Esophagus muscularis mucosa (tissue), 4 donors: ENCODE measurements at regions not wholly inside any gene's neighbourhood (a gene's known extent, or its start where the extent isn't known, plus 50 kb on each side); places are given as distances from the start of the nearest gene placed in this dataset.
A peak's percentile ranks its signal among the peaks of the same experiment; 100 is the strongest.
"Not testable (repeated sequence)": the region's sequence is repeated elsewhere in the genome, so short reads cannot be mapped to it uniquely, and the experiment has no call there.

Experiments
- DNase-seq: peaks from one replicate; pipeline ENCODE4 v3.0.0-alpha.2; 2017; ENCODE audit errors: extremely low spot score
- H3K27ac ChIP-seq, 4 donors: fragments of 200-600 bp; sonication (generic); replicated peaks in 1 of 4; 1 replicate in 3 of 4; 2 replicates in 1 of 4; pipeline ENCODE4 v1.5.1; 2016 to 2019; ENCODE audit warnings: mild to moderate bottlenecking in 1 of 4
- H3K27me3 ChIP-seq, 4 donors: fragments of 200-600 bp; sonication (generic); one replicate each; pipeline versions ENCODE4 v1.5.1 to v1.6.0; 2016 to 2019
- H3K36me3 ChIP-seq, 4 donors: fragments of 200-600 bp; sonication (generic); one replicate each; pipeline ENCODE4 v1.5.1; 2016 to 2019
- H3K4me1 ChIP-seq, 4 donors: fragments of 200-600 bp; sonication (generic); one replicate each; pipeline ENCODE4 v1.5.1; 2016 to 2019
- H3K4me3 ChIP-seq, 4 donors: fragments of 200-600 bp; sonication (generic); 1 replicate in 2 of 4; 2 replicates in 2 of 4; pipeline ENCODE4 v1.5.1; 2016 to 2019; ENCODE audit warnings: mild to moderate bottlenecking in 4 of 4, moderate library complexity in 1 of 4
- H3K9me3 ChIP-seq, 4 donors: fragments of 200-600 bp; sonication (generic); 1 replicate in 3 of 4; 2 replicates in 1 of 4; pipeline ENCODE4 v1.5.1; 2016 to 2019
- CTCF ChIP-seq, 3 experiments: fragments of 200-600 bp in 2 of 3; fragments of 450-650 bp in 1 of 3; sonication (generic) in 2 of 3; IDR thresholded peaks; one replicate each; pipeline ENCODE4 v1.5.1; 2017 to 2019; ENCODE audit warnings: antibody characterized with exemption in 3 of 3, mild to moderate bottlenecking in 2 of 3, moderate library complexity in 1 of 3
- EP300 ChIP-seq: sonication (generic); formaldehyde crosslinking; IDR thresholded peaks from one replicate; pipeline ENCODE4 v1.6.1; 2017; ENCODE audit warnings: antibody characterized with exemption
- POLR2A ChIP-seq: fragments of 450-650 bp; IDR thresholded peaks from one replicate; pipeline ENCODE4 v1.6.1; 2017; ENCODE audit warnings: antibody characterized with exemption, moderate library complexity, mild to moderate bottlenecking, low read depth
- POLR2AphosphoS5 ChIP-seq, 2 donors: sonication (generic); formaldehyde crosslinking; IDR thresholded peaks; one replicate each; pipeline ENCODE4 v1.6.1; 2017; ENCODE audit warnings: antibody characterized with exemption in 2 of 2
- WGBS: methylation state at CpG from one replicate; pipeline ENCODE4 v1.1.5; 2018; 5-methylcytosine and 5-hydroxymethylcytosine counted together
- intact Hi-C: fragments of 100-400 bp; cut with DNase I; formaldehyde crosslinking; loops from one replicate; pipeline ENCODE4 v1.15.1; 2023

- Histone ChIP-seq H3K4me3 (no peak overlapping the region), H3K4me1 (no peaks in the 10 kb centered on the region), H3K27me3 (peaks cover 0 to 17% (median 0%) of the 10 kb centered on the region in 4 donors), H3K36me3 (no peaks in the 10 kb centered on the region), H3K27ac (no peak overlapping the region), H3K9me3 (no peaks in the 10 kb centered on the region)
- 94% methylated on average over 4 of the region's 4 CpGs for WGBS
- DNase-seq: no peak
- no peak for TF ChIP-seq EP300
- TF ChIP-seq POLR2A: no peak
- no peak for TF ChIP-seq POLR2AphosphoS5 (IDR thresholded peaks at IDR 0.05)
- TF ChIP-seq CTCF (IDR thresholded peaks at IDR 0.05): no peak
- intact Hi-C loops: no loop called here
Observed at GRCh38 chr21:35164380-35164779, 115.3 kb upstream of the RUNX1 start.

DNA sequence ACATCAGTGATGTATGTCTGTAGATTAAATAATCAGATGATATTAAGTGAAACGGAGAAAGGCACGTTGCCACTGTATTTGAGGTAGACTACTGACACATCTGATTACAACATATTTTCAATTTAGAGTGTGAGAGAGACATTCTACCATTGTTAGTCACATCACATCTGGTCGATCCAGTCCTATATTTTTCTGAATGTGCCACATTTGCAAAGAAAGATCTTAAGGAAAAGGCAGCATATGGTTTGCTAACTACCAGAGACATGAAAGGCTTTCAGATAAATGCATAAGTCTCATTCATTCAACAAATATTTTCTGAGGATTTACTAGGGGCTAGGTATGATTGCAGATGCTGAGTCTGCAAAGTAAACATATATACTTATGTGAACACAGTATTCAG lies 114.3 kb upstream of the RUNX1 start:
- Histone ChIP-seq H3K4me3 (no peak overlapping the region), H3K36me3 (no peaks in the 10 kb centered on the region), H3K4me1 (no peaks in the 10 kb centered on the region), H3K9me3 (no peaks in the 10 kb centered on the region), H3K27me3 (peaks cover 0 to 17% (median 0%) of the 10 kb centered on the region in 4 donors), H3K27ac (no peak overlapping the region)
- intact Hi-C loops: no loop called here
- TF ChIP-seq POLR2AphosphoS5 (IDR thresholded peaks at IDR 0.05) (no peak), POLR2A (no peak), EP300 (no peak), CTCF (IDR thresholded peaks at IDR 0.05) (no peak)
- no peak for DNase-seq
- 90% methylated on average over 3 of the region's 3 CpGs for WGBS

DNA sequence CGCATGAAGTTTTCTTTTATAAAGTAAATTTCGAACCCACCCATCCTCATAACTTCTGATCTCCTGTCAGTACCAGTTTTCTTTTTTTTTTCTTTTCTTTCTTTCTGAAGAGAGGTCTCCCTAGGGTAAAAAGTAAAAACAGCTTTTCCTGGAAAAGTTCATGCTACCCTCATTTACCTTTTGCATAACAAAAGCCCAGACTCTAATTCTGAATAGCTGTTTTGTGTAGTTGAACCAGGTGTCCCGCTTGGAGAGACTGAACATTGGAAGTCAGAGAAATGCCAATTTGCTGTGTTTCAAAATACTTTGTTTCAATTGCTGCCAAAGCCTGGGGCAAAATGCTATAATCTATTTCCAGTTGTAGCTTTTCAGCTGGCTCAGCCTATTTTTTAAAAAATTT lies 113.7 kb upstream of the RUNX1 start:
- intact Hi-C loops: no loop called here

GRCh38 chr21:35159881-35160280 lies 110.8 kb upstream of the RUNX1 start:
- H3K4me1 ChIP-seq: no peaks in the 10 kb centered on the region
- intact Hi-C loops: no loop called here
- no peaks in the 10 kb centered on the region for H3K27me3 ChIP-seq
- no peaks in the 10 kb centered on the region for H3K36me3 ChIP-seq
- H3K9me3 ChIP-seq: no peaks in the 10 kb centered on the region
- no peak for TF ChIP-seq POLR2AphosphoS5 (IDR thresholded peaks at IDR 0.05)
- TF ChIP-seq POLR2A: no peak
- TF ChIP-seq EP300: no peak
- TF ChIP-seq CTCF (IDR thresholded peaks at IDR 0.05): no peak
- H3K27ac ChIP-seq: no peak overlapping the region
- 79% methylated on average over 4 of the region's 4 CpGs for WGBS
- DNase-seq: no peak
- no peak overlapping the region for H3K4me3 ChIP-seq

More for the DNA sequence above, 113.7 kb upstream of the RUNX1 start:
- no peak overlapping the region for H3K27ac ChIP-seq
- H3K36me3 ChIP-seq: no peaks in the 10 kb centered on the region
- DNase-seq: no peak
- H3K9me3 ChIP-seq: no peaks in the 10 kb centered on the region
- 85% methylated on average over 3 of the region's 3 CpGs for WGBS
- TF ChIP-seq POLR2A (no peak), CTCF (IDR thresholded peaks at IDR 0.05) (no peak), POLR2AphosphoS5 (IDR thresholded peaks at IDR 0.05) (no peak), EP300 (no peak)
- H3K4me3 ChIP-seq: no peak overlapping the region
- no peaks in the 10 kb centered on the region for H3K4me1 ChIP-seq
- peaks cover 0 to 15% (median 0%) of the 10 kb centered on the region in 4 donors for H3K27me3 ChIP-seq

GRCh38 chr21:35157374-35157773 lies 108.3 kb upstream of the RUNX1 start:
- peak; percentile 81 for DNase-seq
- WGBS: 64% methylated on average over 1 of the region's 1 CpG
- intact Hi-C loops, H3K27ac ChIP-seq, H3K27me3 ChIP-seq, H3K4me1 ChIP-seq, H3K9me3 ChIP-seq, H3K36me3 ChIP-seq, H3K4me3 ChIP-seq: not testable (repeated sequence)
